ENCODE measurements at regions not wholly inside any gene's neighbourhood (a gene's known extent, or its start where the extent isn't known, plus 50 kb on each side); places are given as distances from the start of the nearest gene placed in this dataset.

GRCh38 chr12:108455706-108456105 lies 59.4 kb upstream of the FICD start:
- Histone ChIP-seq H3K79me1 (ENCODE audit: insufficient read depth, low read depth, low read length, poor library complexity, severe bottlenecking) (no peaks in the 10 kb centered on the region), H3K23ac (ENCODE audit: insufficient read length, low read depth, low read length) (no peak overlapping the region), H2BK15ac (ENCODE audit: low read depth, low read length) (no peak overlapping the region), H3T11ph (ENCODE audit: low read length) (no peak overlapping the region), H3K9me3 (ENCODE audit: control insufficient read depth, low read depth, low read length) (no peaks in the 10 kb centered on the region), H3K9ac (ENCODE audit: extremely low read depth, insufficient read length, low read length) (no peak overlapping the region), H3K14ac (ENCODE audit: insufficient read depth, low read length) (no peak overlapping the region), H4K91ac (ENCODE audit: insufficient read length, low read depth, low read length) (no peak overlapping the region), H3K4me1 (ENCODE audit: insufficient read depth, low read length) (0 out of 2 replicates have a peak, but pooled peaks cover 2% of the 10 kb centered on the region), H2BK5ac (ENCODE audit: insufficient read length, low read length) (no peak overlapping the region), H2BK12ac (ENCODE audit: insufficient read length, low read depth, low read length) (no peak overlapping the region), H4K20me1 (ENCODE audit: control insufficient read depth, insufficient read depth, insufficient read length) (no peaks in the 10 kb centered on the region), H4K5ac (ENCODE audit: insufficient read length, low read depth, low read length) (no peak overlapping the region), H2AFZ (ENCODE audit: low read length) (no peak overlapping the region), H3K56ac (ENCODE audit: insufficient read length, low read depth, low read length) (no peak overlapping the region), H4K8ac (replicated peaks; ENCODE audit: insufficient read length, low read depth, low read length) (no peak overlapping the region), H3K79me2 (ENCODE audit: insufficient read depth, low read length) (no peaks in the 10 kb centered on the region), H2BK120ac (ENCODE audit: low read depth, low read length, poor library complexity, severe bottlenecking) (no peak overlapping the region), H3K4me2 (ENCODE audit: insufficient read depth, insufficient read length, low read length) (no peak overlapping the region), H3K18ac (ENCODE audit: insufficient read length, low read depth, low read length) (no peak overlapping the region), H2BK20ac (ENCODE audit: low read depth, low read length, poor library complexity, severe bottlenecking) (no peak overlapping the region), H3K4ac (ENCODE audit: low read depth, low read length) (no peak overlapping the region), H3K23me2 (ENCODE audit: insufficient read length, low read depth, low read length, poor library complexity, severe bottlenecking) (no peaks in the 10 kb centered on the region), H3K27ac (ENCODE audit: insufficient read length, low read depth, low read length) (no peak overlapping the region), H3K27me3 (ENCODE audit: insufficient read depth, low read length) (no peaks in the 10 kb centered on the region), H2AK5ac (ENCODE audit: insufficient read length, low read length) (no peak overlapping the region)
- Mint-ChIP-seq H3K27ac (no peak overlapping the region), H3K4me1 (peaks cover 12 to 15% of the 10 kb centered on the region in 2 experiments), H3K4me3 (no peak overlapping the region), H3K36me3 (ENCODE audit: insufficient read depth in 1 of 3, low read depth in 3 of 3) (no peaks in the 10 kb centered on the region; a peak in 1 of 7 replicates), H3K27me3 (ENCODE audit: low read depth) (no peaks in the 10 kb centered on the region; the same call in 1 of the 2 replicates), H3K9me3 (no peaks in the 10 kb centered on the region; a peak in 1 of 5 replicates)
- no CpG with 5 or more reads among the region's 4 CpGs for WGBS (ENCODE audit: extremely low coverage, insufficient read length, low lambda C conversion rate)
- no peak for DNase-seq
- TF ChIP-seq CTCF (conservative IDR thresholded peaks at IDR 0.05), result no peak
